ENCODE measurements at regions not wholly inside any gene's neighbourhood (a gene's known extent, or its start where the extent isn't known, plus 50 kb on each side); places are given as distances from the start of the nearest gene placed in this dataset.
"Not testable (repeated sequence)": the region's sequence is repeated elsewhere in the genome, so short reads cannot be mapped to it uniquely, and the experiment has no call there.

- no peak for DNase-seq
Measured at GRCh38 chr20:41716436-41716835, 98.3 kb upstream of the CHD6 start.

GRCh38 chr20:41715526-41715925 lies 97.3 kb upstream of the CHD6 start:
- no peak for DNase-seq

- DNase-seq: no peak
Measured at GRCh38 chr20:41714030-41714429, 95.9 kb upstream of the CHD6 start.

GRCh38 chr20:41704896-41705295 lies 86.7 kb upstream of the CHD6 start:
- no peak for DNase-seq

- DNase-seq: no peak
Measured at GRCh38 chr20:41702647-41703046, 84.5 kb upstream of the CHD6 start.

- no peak for DNase-seq
Measured at GRCh38 chr20:41701588-41702348, 83.6 kb upstream of the CHD6 start.

- DNase-seq: not testable (repeated sequence)
Measured at GRCh38 chr20:41699673-41700072, 81.5 kb upstream of the CHD6 start.

- peak; percentile 16 for DNase-seq
Measured at GRCh38 chr20:41697861-41698559, 79.8 kb upstream of the CHD6 start.

- no peak for DNase-seq
Measured at GRCh38 chr20:41696428-41696827, 78.3 kb upstream of the CHD6 start.

- no peak for DNase-seq
Measured at GRCh38 chr20:41694796-41695195, 76.6 kb upstream of the CHD6 start.

- peak; percentile 82 for DNase-seq
Measured at GRCh38 chr20:41693136-41693979, 75.2 kb upstream of the CHD6 start.

- peak; percentile 73 for DNase-seq
Measured at GRCh38 chr20:41692479-41693135, 74.4 kb upstream of the CHD6 start.

- no peak for DNase-seq
Measured at GRCh38 chr20:41691443-41691842, 73.3 kb upstream of the CHD6 start.

- no peak for DNase-seq
Measured at GRCh38 chr20:41690702-41691101, 72.5 kb upstream of the CHD6 start.

- DNase-seq: no peak
Measured at GRCh38 chr20:41686961-41687360, 68.8 kb upstream of the CHD6 start.

GRCh38 chr20:41685145-41685544 lies 67.0 kb upstream of the CHD6 start:
- not testable (repeated sequence) for DNase-seq

- no peak for DNase-seq
Measured at GRCh38 chr20:41678799-41679198, 60.6 kb upstream of the CHD6 start.

- no peak for DNase-seq
Measured at GRCh38 chr20:41672282-41672681, 54.1 kb upstream of the CHD6 start.

- DNase-seq: no peak
Measured at GRCh38 chr20:41671143-41671542, 53.0 kb upstream of the CHD6 start.

GRCh38 chr20:41670631-41671030 lies 52.5 kb upstream of the CHD6 start:
- DNase-seq: no peak

GRCh38 chr20:41669708-41670263 lies 51.6 kb upstream of the CHD6 start:
- no peak for DNase-seq

- no peak for DNase-seq
Measured at GRCh38 chr20:41668057-41668749, 50.0 kb upstream of the CHD6 start.
